ENCODE measurements at regions not wholly inside any gene's neighbourhood (a gene's known extent, or its start where the extent isn't known, plus 50 kb on each side); places are given as distances from the start of the nearest gene placed in this dataset.

- DNase-seq (ENCODE audit: low spot score) = no peak
These were observed 84.3 kb downstream of the TNFAIP2 start for GRCh38 chr14:103207388-103208072.

- no peak for DNase-seq (ENCODE audit: low spot score)
These were observed 85.8 kb downstream of the TNFAIP2 start for GRCh38 chr14:103209054-103209453.

- DNase-seq (ENCODE audit: low spot score) = no peak
These were observed 86.2 kb downstream of the TNFAIP2 start for GRCh38 chr14:103209506-103209905.

GRCh38 chr14:103213331-103213730 is 90.1 kb downstream of the TNFAIP2 start:
- no peak for DNase-seq (ENCODE audit: low spot score)

- DNase-seq (ENCODE audit: low spot score) = no peak
These were observed 91.2 kb downstream of the TNFAIP2 start for GRCh38 chr14:103214461-103214958.

- no peak for DNase-seq (ENCODE audit: low spot score)
These were observed 93.1 kb downstream of the TNFAIP2 start for GRCh38 chr14:103216399-103216798.

GRCh38 chr14:103216857-103217256 is 93.6 kb downstream of the TNFAIP2 start:
- DNase-seq (ENCODE audit: low spot score) = no peak

GRCh38 chr14:103217538-103217937 is 94.3 kb downstream of the TNFAIP2 start:
- DNase-seq (ENCODE audit: low spot score) = no peak

- DNase-seq (ENCODE audit: low spot score) = no peak
These were observed 97.1 kb downstream of the TNFAIP2 start for GRCh38 chr14:103220134-103220981.

- DNase-seq (ENCODE audit: low spot score) = no peak
These were observed 97.9 kb downstream of the TNFAIP2 start for GRCh38 chr14:103220982-103221641.

- DNase-seq (ENCODE audit: low spot score) = no peak
These were observed 98.6 kb downstream of the TNFAIP2 start for GRCh38 chr14:103221781-103222358.

- no peak for DNase-seq (ENCODE audit: low spot score)
These were observed 100.6 kb downstream of the TNFAIP2 start for GRCh38 chr14:103223818-103224352.

- no peak for DNase-seq (ENCODE audit: low spot score)
These were observed 101.8 kb downstream of the TNFAIP2 start for GRCh38 chr14:103225062-103225461.

GRCh38 chr14:103225476-103225875 is 102.2 kb downstream of the TNFAIP2 start:
- no peak for DNase-seq (ENCODE audit: low spot score)

- no peak for DNase-seq (ENCODE audit: low spot score)
These were observed 104.0 kb downstream of the TNFAIP2 start for GRCh38 chr14:103227094-103227768.

- no peak for DNase-seq (ENCODE audit: low spot score)
These were observed 105.0 kb downstream of the TNFAIP2 start for GRCh38 chr14:103228076-103228806.

- DNase-seq (ENCODE audit: low spot score) = no peak
These were observed 105.2 kb upstream of the EIF5 start for GRCh38 chr14:103228866-103229265.

GRCh38 chr14:103230021-103230420 is 104.0 kb upstream of the EIF5 start:
- no peak for DNase-seq (ENCODE audit: low spot score)

GRCh38 chr14:103230658-103231334 is 103.2 kb upstream of the EIF5 start:
- DNase-seq (ENCODE audit: low spot score) = no peak

- DNase-seq (ENCODE audit: low spot score) = no peak
These were observed 102.5 kb upstream of the EIF5 start for GRCh38 chr14:103231376-103232019.

Data from cerebellar cortex (tissue), 1 donor.